ACC112 (cell line): ENCODE measurements at regions not wholly inside any gene's neighbourhood (a gene's known extent, or its start where the extent isn't known, plus 50 kb on each side); places are given as distances from the start of the nearest gene placed in this dataset.

Experiments used
- H2AFZ ChIP-seq: fragments of 200-600 bp; sonication (generic); one replicate; pipeline ENCODE4 v1.6.0; 2017; ENCODE audit warnings: antibody characterized with exemption, low read length; ENCODE audit not compliant: unreplicated experiment
- H3K27ac ChIP-seq: fragments of 200-600 bp; sonication (generic); 2 replicates; pipeline ENCODE4 v1.5.1; 2014; ENCODE audit warnings: low read depth, mild to moderate bottlenecking, antibody characterized with exemption, low read length, moderate library complexity
- H3K27me3 ChIP-seq: fragments of 200-600 bp; sonication (generic); 2 replicates; pipeline ENCODE4 v1.6.1; 2014; ENCODE audit warnings: mild to moderate bottlenecking, antibody characterized with exemption, low read length, moderate library complexity, mixed read lengths; ENCODE audit not compliant: insufficient read depth
- H3K36me3 ChIP-seq: fragments of 200-600 bp; sonication (generic); 2 replicates; pipeline ENCODE4 v1.6.1; 2016; ENCODE audit warnings: mild to moderate bottlenecking, antibody characterized with exemption, low read length, moderate library complexity, mixed read lengths; ENCODE audit not compliant: insufficient read depth
- H3K4me1 ChIP-seq: fragments of 200-600 bp; sonication (generic); one replicate; pipeline ENCODE4 v1.6.1; 2016; ENCODE audit warnings: low read length, mixed read lengths; ENCODE audit not compliant: insufficient read depth, unreplicated experiment, control insufficient read depth
- H3K4me3 ChIP-seq: fragments of 200-600 bp; sonication (generic); 2 replicates; pipeline ENCODE4 v1.5.1; 2014; ENCODE audit warnings: mild to moderate bottlenecking, low read depth, low read length
- H3K79me2 ChIP-seq: fragments of 200-600 bp; sonication (generic); one replicate; pipeline ENCODE4 v1.6.0; 2016; ENCODE audit warnings: low read length; ENCODE audit not compliant: control insufficient read depth, unreplicated experiment, insufficient read depth

- Histone ChIP-seq H3K79me2 (no peaks in the 10 kb centered on the region), H3K27ac (no peak overlapping the region), H3K4me1 (no peaks in the 10 kb centered on the region), H3K4me3 (no peak overlapping the region), H3K36me3 (no peaks in the 10 kb centered on the region), H3K27me3 (no peaks in the 10 kb centered on the region), H2AFZ (no peak overlapping the region)
These were observed 199.1 kb upstream of the JARID2 start for GRCh38 chr6:15046751-15047150.

GRCh38 chr6:15048367-15048766 lies 197.5 kb upstream of the JARID2 start:
- Histone ChIP-seq H3K79me2 (no peaks in the 10 kb centered on the region), H3K36me3 (no peaks in the 10 kb centered on the region), H3K4me1 (no peaks in the 10 kb centered on the region), H3K27me3 (no peaks in the 10 kb centered on the region), H3K27ac (no peak overlapping the region), H2AFZ (no peak overlapping the region), H3K4me3 (no peak overlapping the region)

- H3K27me3 ChIP-seq: no peaks in the 10 kb centered on the region
- H3K4me3 ChIP-seq: no peak overlapping the region
- H3K4me1 ChIP-seq: peaks cover 7% of the 10 kb centered on the region
- H3K36me3 ChIP-seq: no peaks in the 10 kb centered on the region
- H2AFZ ChIP-seq: no peak overlapping the region
- H3K79me2 ChIP-seq: no peaks in the 10 kb centered on the region
- H3K27ac ChIP-seq: no peak overlapping the region
These were observed 187.4 kb upstream of the JARID2 start for GRCh38 chr6:15058200-15059061.

- no peak overlapping the region for H2AFZ ChIP-seq
- peaks cover 12% of the 10 kb centered on the region for H3K4me1 ChIP-seq
- no peak overlapping the region for H3K27ac ChIP-seq
These were observed 184.7 kb upstream of the JARID2 start for GRCh38 chr6:15061180-15061641.

GRCh38 chr6:15061908-15062515 lies 183.9 kb upstream of the JARID2 start:
- Histone ChIP-seq H3K27me3 (no peaks in the 10 kb centered on the region), H3K79me2 (no peaks in the 10 kb centered on the region), H3K4me1 (peaks cover 19% of the 10 kb centered on the region), H3K4me3 (no peak overlapping the region), H2AFZ (no peak overlapping the region), H3K36me3 (no peaks in the 10 kb centered on the region), H3K27ac (peak overlapping the region; percentile 76)

More at GRCh38 chr6:15061180-15061641, 184.7 kb upstream of the JARID2 start:
- Histone ChIP-seq H3K27me3 (no peaks in the 10 kb centered on the region), H3K79me2 (no peaks in the 10 kb centered on the region), H3K4me3 (no peak overlapping the region), H3K36me3 (no peaks in the 10 kb centered on the region)

- Histone ChIP-seq H3K4me1 (peaks cover 21% of the 10 kb centered on the region), H3K36me3 (no peaks in the 10 kb centered on the region), H3K79me2 (no peaks in the 10 kb centered on the region), H2AFZ (no peak overlapping the region), H3K27ac (peak overlapping the region; percentile 76), H3K4me3 (no peak overlapping the region), H3K27me3 (no peaks in the 10 kb centered on the region)
These were observed 183.2 kb upstream of the JARID2 start for GRCh38 chr6:15062516-15063252.

- Histone ChIP-seq H3K36me3 (no peaks in the 10 kb centered on the region), H3K4me1 (peaks cover 21% of the 10 kb centered on the region), H2AFZ (no peak overlapping the region), H3K79me2 (no peaks in the 10 kb centered on the region), H3K27ac (peak overlapping the region; percentile 76), H3K4me3 (no peak overlapping the region), H3K27me3 (no peaks in the 10 kb centered on the region)
These were observed 182.5 kb upstream of the JARID2 start for GRCh38 chr6:15063253-15063853.

GRCh38 chr6:15065261-15065989 lies 180.4 kb upstream of the JARID2 start:
- H3K27ac ChIP-seq: no peak overlapping the region
- H3K4me3 ChIP-seq: no peak overlapping the region
- H3K4me1 ChIP-seq: peaks cover 21% of the 10 kb centered on the region
- no peaks in the 10 kb centered on the region for H3K36me3 ChIP-seq
- H3K79me2 ChIP-seq: no peaks in the 10 kb centered on the region
- no peak overlapping the region for H2AFZ ChIP-seq
- H3K27me3 ChIP-seq: no peaks in the 10 kb centered on the region

- no peak overlapping the region for H3K4me3 ChIP-seq
- H3K79me2 ChIP-seq: no peaks in the 10 kb centered on the region
- peak overlapping the region; percentile 71 for H3K27ac ChIP-seq
These were observed 179.6 kb upstream of the JARID2 start for GRCh38 chr6:15066089-15066758.

More at GRCh38 chr6:15066089-15066758, 179.6 kb upstream of the JARID2 start:
- no peaks in the 10 kb centered on the region for H3K27me3 ChIP-seq
- H3K4me1 ChIP-seq: peaks cover 21% of the 10 kb centered on the region
- no peaks in the 10 kb centered on the region for H3K36me3 ChIP-seq
- H2AFZ ChIP-seq: peak overlapping the region; percentile 51
